ENCODE measurements at regions not wholly inside any gene's neighbourhood (a gene's known extent, or its start where the extent isn't known, plus 50 kb on each side); places are given as distances from the start of the nearest gene placed in this dataset.

GRCh38 chr11:37657645-37658044 is 1059.6 kb upstream of the RAG2 start:
- no peaks in the 10 kb centered on the region for H3K9me3 ChIP-seq (ENCODE audit: control insufficient read depth, insufficient read depth, low read depth, low read length)
- intact Hi-C loops (cut with micrococcal nuclease; ENCODE audit: unreplicated experiment) (no loop called here), in situ Hi-C loops (cut with HindIII; ENCODE audit: low pct_unique_long_range_greater_than_20kb, low sequenced_read_pairs) (no loop called here)
- POLR2A ChIA-PET = no interaction called here
- H3K36me3 ChIP-seq (ENCODE audit: control insufficient read depth, insufficient read depth, low read length) = no peaks in the 10 kb centered on the region
- H3K27ac ChIP-seq (ENCODE audit: low read length) = no peak overlapping the region
- H3K27me3 ChIP-seq (ENCODE audit: control insufficient read depth, insufficient read depth, low read length) = no peaks in the 10 kb centered on the region
- ATAC-seq = no peak
- BruUV-seq (replicated peaks) = no TSS peak
- H3K4me3 ChIP-seq (ENCODE audit: low read depth in 2 of 2, low read length in 2 of 2) = no peak overlapping the region
- CTCF ChIA-PET = no interaction called here
- TF ChIP-seq SIN3A (IDR thresholded peaks at IDR 0.05; ENCODE audit: borderline replicate concordance, insufficient read depth, low read depth, low read length) = no peak
- no peak for TF ChIP-seq TCF7L2 (IDR thresholded peaks at IDR 0.05; ENCODE audit: low read depth, low read length)
- TF ChIP-seq CTCF (IDR thresholded peaks at IDR 0.05) = peak; percentile 32; the same call in 1 of the 2 replicates
- TF ChIP-seq REST (IDR thresholded peaks at IDR 0.05; ENCODE audit: insufficient read depth in 1 of 2, low read depth in 2 of 2, low read length in 1 of 2) = no peak
- no peak for TF ChIP-seq POLR2AphosphoS5 (IDR thresholded peaks at IDR 0.05; ENCODE audit: low read depth, low read length)
- no peaks in the 10 kb centered on the region for H3K4me1 ChIP-seq (ENCODE audit: control insufficient read depth, insufficient read depth, low read length)
- no peak for DNase-seq (ENCODE audit: low read depth, low spot score)

- Histone ChIP-seq H3K9me3 (ENCODE audit: control insufficient read depth, insufficient read depth, low read depth, low read length) (no peaks in the 10 kb centered on the region), H3K4me3 (ENCODE audit: low read depth in 2 of 2, low read length in 2 of 2) (no peak overlapping the region), H3K4me1 (ENCODE audit: control insufficient read depth, insufficient read depth, low read length) (no peaks in the 10 kb centered on the region), H3K27me3 (ENCODE audit: control insufficient read depth, insufficient read depth, low read length) (no peaks in the 10 kb centered on the region), H3K36me3 (ENCODE audit: control insufficient read depth, insufficient read depth, low read length) (no peaks in the 10 kb centered on the region), H3K27ac (ENCODE audit: low read length) (no peak overlapping the region)
- in situ Hi-C loops (cut with HindIII; ENCODE audit: low pct_unique_long_range_greater_than_20kb, low sequenced_read_pairs) (no loop called here), intact Hi-C loops (cut with micrococcal nuclease; ENCODE audit: unreplicated experiment) (no loop called here)
- no peak for DNase-seq (ENCODE audit: low read depth, low spot score)
- no peak for ATAC-seq
- CTCF ChIA-PET = no interaction called here
- POLR2A ChIA-PET = no interaction called here
- BruUV-seq (replicated peaks) = no TSS peak
- no peak for TF ChIP-seq SIN3A (IDR thresholded peaks at IDR 0.05; ENCODE audit: borderline replicate concordance, insufficient read depth, low read depth, low read length)
- no peak for TF ChIP-seq POLR2AphosphoS5 (IDR thresholded peaks at IDR 0.05; ENCODE audit: low read depth, low read length)
- no peak for TF ChIP-seq TCF7L2 (IDR thresholded peaks at IDR 0.05; ENCODE audit: low read depth, low read length)
- no peak for TF ChIP-seq REST (IDR thresholded peaks at IDR 0.05; ENCODE audit: insufficient read depth in 1 of 2, low read depth in 2 of 2, low read length in 1 of 2)
- no peak for TF ChIP-seq CTCF (IDR thresholded peaks at IDR 0.05)
Observed at GRCh38 chr11:37647767-37648166, 1049.7 kb upstream of the RAG2 start.

Data from Panc1 (cell line).